NCI-H748 (cell line): ENCODE measurements at regions not wholly inside any gene's neighbourhood (a gene's known extent, or its start where the extent isn't known, plus 50 kb on each side); places are given as distances from the start of the nearest gene placed in this dataset.
"Not testable (repeated sequence)": the region's sequence is repeated elsewhere in the genome, so short reads cannot be mapped to it uniquely, and the experiment has no call there.

Experiments used
- DNase-seq: peaks from one replicate; lab custom pipeline; 2025; ENCODE audit not compliant: unreplicated experiment; lab: John Stamatoyannopoulos, UW

DNA sequence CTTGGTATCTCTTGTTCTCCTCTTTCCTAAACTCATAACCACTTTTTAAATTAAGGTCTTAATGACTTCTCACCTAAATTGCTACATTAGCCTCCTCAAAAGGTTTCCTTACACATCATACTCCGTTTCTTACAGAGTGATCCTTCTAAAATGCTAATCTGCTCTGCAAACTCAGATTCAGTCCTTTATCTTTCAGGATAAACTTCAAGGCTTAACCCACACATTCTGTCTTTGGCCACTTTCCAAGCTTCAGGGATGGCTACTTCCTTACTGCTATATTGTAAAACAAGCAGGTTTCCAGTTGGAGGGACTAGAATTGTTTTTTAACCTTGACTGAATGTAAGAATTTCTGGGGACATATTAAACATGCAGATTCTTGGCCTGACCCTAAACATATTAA, 105.5 kb upstream of the CHD1 start:
- DNase-seq: no peak

DNA sequence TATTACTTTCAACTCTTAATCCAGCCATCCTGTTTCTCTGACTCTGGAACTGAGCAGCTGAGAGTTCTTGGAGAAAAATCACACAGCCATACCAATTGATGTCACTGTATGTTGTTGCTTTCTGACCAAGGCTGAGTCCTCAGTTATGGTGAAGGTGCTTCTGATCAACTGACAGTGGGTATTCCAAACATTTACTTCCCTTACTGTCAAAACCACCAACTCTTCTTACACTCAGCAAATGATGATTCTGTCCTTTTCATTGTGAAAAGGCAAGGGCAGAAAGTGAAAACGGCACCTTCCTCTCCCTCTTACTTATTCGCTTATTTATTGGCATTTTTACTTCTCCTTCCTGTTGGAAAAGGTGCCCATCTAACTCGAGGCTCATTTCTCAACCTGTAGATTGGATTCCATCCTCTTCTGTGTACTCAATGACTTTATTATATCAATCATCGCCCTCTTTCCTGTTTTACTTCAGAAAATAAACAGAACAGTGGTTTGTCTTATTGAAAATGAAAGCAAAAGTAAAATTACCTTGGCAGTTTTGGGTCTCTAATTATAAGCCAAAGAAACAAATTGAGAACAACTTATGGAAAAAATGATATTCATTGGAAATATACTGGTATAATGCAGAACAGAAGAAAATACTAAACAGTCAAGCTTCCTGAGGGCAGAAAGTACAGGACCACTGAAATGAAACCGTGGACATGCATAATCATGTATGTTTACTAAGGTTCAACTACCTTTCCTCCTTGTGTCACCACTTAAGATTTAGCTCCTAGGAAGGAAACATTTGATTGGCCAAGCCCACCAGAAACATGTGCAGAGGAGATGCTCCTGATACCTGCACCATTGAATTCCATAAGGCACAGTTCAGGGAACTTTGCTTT, 104.5 kb upstream of the CHD1 start:
- DNase-seq: no peak

- DNase-seq: peak; percentile 70
Measured at GRCh38 chr5:99032234-99033013, 103.6 kb upstream of the CHD1 start.

DNA sequence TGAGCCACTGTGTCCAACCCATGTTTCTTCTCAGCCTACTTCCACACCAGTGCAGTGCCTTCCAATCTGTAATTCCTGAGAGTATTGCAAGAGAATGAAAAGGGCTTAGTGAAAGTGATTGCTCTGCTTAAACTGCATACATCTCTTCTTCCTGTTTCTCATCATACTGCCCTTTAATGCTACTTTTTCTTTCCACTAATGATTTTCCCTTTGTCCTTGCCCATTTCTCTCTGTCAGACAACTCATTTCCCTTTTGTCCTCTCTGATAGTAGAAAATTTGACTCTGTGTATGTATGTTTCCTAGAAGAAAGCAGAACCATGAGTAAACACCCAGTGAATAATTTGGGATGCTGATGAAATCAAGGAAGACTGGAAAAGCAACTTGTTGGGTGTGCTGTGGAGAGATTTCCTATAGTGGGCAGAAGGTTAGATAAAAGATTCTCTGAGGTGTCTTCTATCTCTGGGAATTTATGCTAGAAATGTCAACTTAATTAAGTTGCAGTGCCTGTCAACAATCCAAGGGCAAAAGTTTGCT, 102.2 kb upstream of the CHD1 start:
- no peak for DNase-seq

DNA sequence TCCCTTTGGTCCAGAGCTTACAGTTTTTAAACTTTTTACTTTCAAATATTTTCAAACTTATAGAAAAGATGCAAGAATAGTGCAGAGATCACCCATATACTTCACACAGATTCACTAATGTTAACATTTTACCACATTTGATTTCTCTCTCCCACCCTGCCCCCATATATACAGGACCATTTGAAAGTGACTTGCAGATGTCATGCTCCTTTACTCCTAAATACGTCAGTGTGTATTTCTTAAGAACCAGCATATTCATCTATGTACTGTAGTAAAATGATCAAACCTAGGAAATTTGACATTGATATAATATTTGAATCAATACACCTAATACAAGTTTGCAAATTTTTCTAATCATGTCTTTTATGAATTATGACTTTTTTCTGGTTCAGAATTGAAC, 100.4 kb upstream of the CHD1 start:
- no peak for DNase-seq

DNA sequence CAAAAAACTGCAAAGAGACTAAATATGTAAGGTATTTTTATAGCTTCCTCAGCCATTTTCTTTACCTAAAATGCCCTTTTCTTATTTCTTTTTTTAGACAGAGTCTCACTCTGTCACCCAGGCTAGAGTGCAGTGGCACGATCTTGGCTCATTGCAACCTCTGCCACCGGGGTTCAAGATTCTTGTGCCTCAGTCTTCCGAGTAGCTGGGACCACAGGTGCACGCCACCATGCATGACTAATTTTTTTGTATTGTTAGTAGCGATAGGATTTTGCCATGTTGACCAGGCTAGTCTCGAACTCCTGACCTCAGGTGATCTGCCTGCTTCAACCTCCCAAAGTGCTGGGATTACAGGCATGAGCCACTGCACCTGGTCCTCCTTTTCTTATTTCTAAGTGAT, 99.4 kb upstream of the CHD1 start:
- not testable (repeated sequence) for DNase-seq

GRCh38 chr5:99025298-99026045, 96.7 kb upstream of the CHD1 start:
- no peak for DNase-seq

DNA sequence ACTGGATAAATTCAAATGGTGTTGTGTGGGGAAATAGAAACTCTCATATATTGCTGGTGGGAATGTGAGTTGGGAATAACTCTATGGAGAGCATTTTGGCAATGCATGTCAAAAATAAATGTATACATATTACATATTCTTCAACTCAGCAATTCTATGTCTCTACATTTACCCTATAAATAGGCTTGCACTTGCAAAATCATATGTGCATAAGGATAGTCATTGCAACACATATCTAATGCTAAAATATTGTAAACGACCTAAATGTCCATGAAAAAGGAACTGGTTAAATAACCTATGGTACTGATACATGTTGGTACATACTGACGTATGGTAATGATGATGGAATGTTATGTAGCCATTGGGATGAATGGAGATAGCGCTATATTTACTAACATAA, 94.5 kb upstream of the CHD1 start:
- DNase-seq: no peak

DNA sequence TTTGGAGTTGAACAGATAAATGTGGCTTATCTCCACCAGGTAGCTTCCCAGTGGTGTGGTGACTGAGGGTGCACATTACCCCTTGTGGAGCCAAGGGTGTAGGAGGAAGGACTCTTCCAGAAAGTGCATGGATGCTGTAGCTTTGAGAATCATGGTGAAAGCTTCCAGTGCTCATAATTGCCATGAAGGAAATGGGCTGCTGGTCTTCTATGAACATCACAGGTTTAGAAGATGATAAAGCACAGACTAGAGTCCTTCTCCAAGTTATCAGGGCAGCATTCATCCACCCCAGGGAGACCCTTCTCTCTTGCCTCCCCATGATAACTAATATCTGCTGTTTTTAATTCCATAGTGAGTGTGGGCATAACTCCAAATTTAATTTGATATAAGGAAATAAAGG, 93.4 kb upstream of the CHD1 start:
- DNase-seq: no peak

GRCh38 chr5:99020698-99021048, 91.9 kb upstream of the CHD1 start:
- DNase-seq: no peak

DNA sequence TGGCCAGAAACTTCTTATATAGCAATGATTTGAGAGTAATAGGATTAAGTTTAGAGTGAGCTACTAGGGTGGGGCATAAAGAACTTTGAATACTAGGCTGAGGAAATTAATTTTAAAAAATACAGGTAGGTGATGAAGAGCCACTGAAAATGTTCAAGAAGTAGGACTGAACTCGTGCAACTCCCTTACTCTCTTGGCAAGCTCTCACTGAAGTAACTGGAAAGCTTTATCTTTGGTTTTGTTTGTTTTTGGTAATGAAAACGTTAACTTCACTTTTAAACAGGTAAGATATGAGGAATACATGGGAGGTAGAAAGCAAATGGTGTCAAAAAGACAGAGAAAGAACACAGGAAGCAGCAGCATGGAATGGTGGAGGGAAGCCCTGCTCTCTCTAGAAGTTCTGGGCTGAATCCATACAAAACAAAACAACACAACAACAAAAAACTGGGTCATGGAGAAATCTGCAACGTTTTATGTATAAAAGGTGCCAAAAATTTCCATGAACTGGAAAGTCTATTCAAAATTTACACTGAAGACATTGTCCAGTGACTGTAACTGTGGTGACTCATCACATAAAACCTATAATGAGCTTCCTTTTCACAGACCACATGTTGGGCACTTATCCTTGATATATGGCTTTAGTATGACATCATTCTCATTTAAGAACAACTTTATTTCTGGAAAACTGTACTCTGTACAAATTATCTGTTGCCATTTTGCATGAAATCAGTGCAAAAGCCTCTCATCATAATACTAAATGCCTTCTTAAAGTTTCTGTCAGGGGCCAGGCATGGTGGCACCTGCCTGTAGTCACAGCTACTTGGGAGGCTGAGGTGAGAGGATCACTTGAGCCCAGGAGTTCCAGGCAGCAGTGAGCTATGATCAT, 91.2 kb upstream of the CHD1 start:
- DNase-seq: peak; percentile 54

GRCh38 chr5:99019254-99019653, 90.4 kb upstream of the CHD1 start:
- DNase-seq: no peak

- DNase-seq: no peak
Measured at GRCh38 chr5:99010294-99010693, 81.5 kb upstream of the CHD1 start.

DNA sequence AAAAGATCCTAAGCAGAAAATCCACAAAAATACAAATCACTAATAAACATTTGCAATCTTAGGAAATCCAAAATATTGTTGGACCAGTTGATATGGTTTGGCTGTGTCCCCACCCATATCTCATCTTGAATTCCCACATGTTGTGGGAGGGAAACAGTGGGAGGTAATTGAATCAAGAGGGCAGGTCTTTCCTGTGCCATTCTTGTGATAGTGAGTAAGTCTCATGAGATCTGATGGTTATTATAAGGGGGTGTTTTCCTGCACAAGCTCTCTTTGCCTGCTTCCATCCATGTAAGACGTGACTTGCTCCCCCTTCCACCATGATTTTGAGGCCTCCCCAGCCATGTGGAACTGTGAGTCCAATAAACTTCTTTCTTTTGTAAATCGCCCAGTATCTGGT, 79.2 kb upstream of the CHD1 start:
- not testable (repeated sequence) for DNase-seq

GRCh38 chr5:99005506-99005905, 76.7 kb upstream of the CHD1 start:
- no peak for DNase-seq

- no peak for DNase-seq
Measured at GRCh38 chr5:99004960-99005359, 76.2 kb upstream of the CHD1 start.

GRCh38 chr5:99000876-99001275, 72.1 kb upstream of the CHD1 start:
- no peak for DNase-seq

DNA sequence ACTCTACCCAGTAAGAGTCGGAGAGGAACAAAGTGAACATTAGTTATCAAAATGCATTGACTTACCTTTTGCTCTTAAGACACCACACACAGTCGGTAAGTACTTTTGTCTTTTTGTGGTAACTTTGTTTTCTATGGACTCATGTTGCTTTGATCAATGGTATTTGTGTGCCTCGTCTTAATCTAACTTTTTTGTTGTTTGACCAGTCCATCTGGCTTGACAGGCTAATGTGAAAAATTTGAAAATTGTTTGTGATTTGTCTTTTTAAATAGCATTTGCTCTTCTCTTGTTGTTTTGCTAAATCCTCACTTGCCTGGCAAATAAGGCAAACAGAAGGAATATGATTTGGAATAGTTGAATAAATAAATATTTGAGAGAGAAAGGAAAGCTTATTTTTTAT, 71.4 kb upstream of the CHD1 start:
- no peak for DNase-seq

GRCh38 chr5:98999631-99000030, 70.8 kb upstream of the CHD1 start:
- DNase-seq: no peak

DNA sequence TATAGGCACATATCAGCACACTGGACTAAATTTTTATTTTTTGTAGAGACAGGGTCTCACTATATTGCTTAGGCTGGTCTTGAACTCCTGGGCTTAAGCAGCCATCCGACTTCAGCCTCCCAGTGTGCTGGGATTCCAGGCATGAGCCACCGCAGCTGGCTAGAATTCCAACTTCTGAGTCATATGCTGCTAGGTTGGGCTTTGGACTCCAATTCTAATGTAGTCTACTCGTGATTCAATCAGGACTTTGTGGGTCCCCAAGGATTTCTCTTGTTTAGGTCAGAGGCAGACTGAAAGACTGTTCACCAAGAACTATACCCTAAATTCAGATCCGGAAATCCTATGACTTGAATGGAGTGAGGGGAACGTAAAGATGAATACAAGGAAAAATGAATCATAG, 68.2 kb upstream of the CHD1 start:
- DNase-seq: no peak
